ENCODE measurements at regions not wholly inside any gene's neighbourhood (a gene's known extent, or its start where the extent isn't known, plus 50 kb on each side); places are given as distances from the start of the nearest gene placed in this dataset.

GRCh38 chr6:67812693-67813092 is 822.4 kb upstream of the ADGRB3 start:
- 0% methylated on average over 1 of the region's 1 CpG for WGBS (ENCODE audit: insufficient coverage, insufficient replicate concordance, low lambda C conversion rate, missing lambda C conversion rate)
- ATAC-seq = no peak
- CTCF ChIA-PET = no interaction called here

GRCh38 chr6:67812125-67812524 is 823.0 kb upstream of the ADGRB3 start:
- H3K9me3 ChIP-seq (replicated peaks; ENCODE audit: control insufficient read depth, insufficient read depth, low read length) = no peaks in the 10 kb centered on the region; the same call in 1 of the 3 replicates
- ChIA-PET RAD21 (ENCODE audit: unreplicated experiment) (no interaction called here), POLR2A (no interaction called here), SMC1A (ENCODE audit: uncharacterized antibody, unreplicated experiment) (no interaction called here), CTCF (no interaction called here)
- WGBS (ENCODE audit: insufficient coverage, insufficient replicate concordance, low lambda C conversion rate, missing lambda C conversion rate) = 5% methylated on average over 1 of the region's 1 CpG
- no peak overlapping the region for H3K9ac ChIP-seq (ENCODE audit: control insufficient read depth, insufficient read depth, low read length)
- no peaks in the 10 kb centered on the region for H4K20me1 ChIP-seq (ENCODE audit: control insufficient read depth, insufficient read depth)
- no peak overlapping the region for H3K4me2 ChIP-seq (ENCODE audit: control insufficient read depth, insufficient read depth)
- H3K4me1 ChIP-seq (ENCODE audit: control insufficient read depth, insufficient read depth, low read length) = no peaks in the 10 kb centered on the region
- no peak overlapping the region for H3K27ac ChIP-seq (ENCODE audit: control insufficient read depth, insufficient read depth)
- FAIRE-seq (no peak), DNase-seq (ENCODE audit: low read depth, low spot score) (no peak), ATAC-seq (no peak)
- no peak overlapping the region for H2AFZ ChIP-seq (ENCODE audit: control insufficient read depth, low read depth, low read length)
- H3K27me3 ChIP-seq (replicated peaks in 1 of 2; ENCODE audit: control insufficient read depth in 2 of 2, insufficient read depth in 2 of 2, low read length in 1 of 2) = no peaks in the 10 kb centered on the region
- no peaks in the 10 kb centered on the region for H3K79me2 ChIP-seq (ENCODE audit: control insufficient read depth, insufficient read depth, low read length)
- in situ Hi-C loops (cut with MboI) = no loop called here
- intact Hi-C loops (cut with micrococcal nuclease; ENCODE audit: unreplicated experiment) = no loop called here
- no TSS peak for BruUV-seq (replicated peaks)
- TF ChIP-seq KDM1A (IDR thresholded peaks at IDR 0.05; ENCODE audit: borderline replicate concordance) = no peak
- TF ChIP-seq HDGF (IDR thresholded peaks at IDR 0.05) = no peak
- TF ChIP-seq SREBF1 (IDR thresholded peaks at IDR 0.05; ENCODE audit: low read length) = no peak
- TF ChIP-seq REST (IDR thresholded peaks at IDR 0.05; ENCODE audit: low read depth, low read length) = no peak
- TF ChIP-seq SMARCA5 (IDR thresholded peaks at IDR 0.05) = no peak
- H3K36me3 ChIP-seq (ENCODE audit: control insufficient read depth in 2 of 2, insufficient read depth in 2 of 2, low read length in 1 of 2) = no peaks in the 10 kb centered on the region
- no peak overlapping the region for H3K4me3 ChIP-seq

More at GRCh38 chr6:67812693-67813092, 822.4 kb upstream of the ADGRB3 start:
- ChIA-PET SMC1A (ENCODE audit: uncharacterized antibody, unreplicated experiment) (no interaction called here), POLR2A (no interaction called here), RAD21 (ENCODE audit: unreplicated experiment) (no interaction called here)
- in situ Hi-C loops (cut with MboI) (no loop called here), intact Hi-C loops (cut with micrococcal nuclease; ENCODE audit: unreplicated experiment) (no loop called here)
- Histone ChIP-seq H3K79me2 (ENCODE audit: control insufficient read depth, insufficient read depth, low read length) (no peaks in the 10 kb centered on the region), H3K9me3 (replicated peaks; ENCODE audit: control insufficient read depth, insufficient read depth, low read length) (no peaks in the 10 kb centered on the region; the same call in 1 of the 3 replicates), H3K27me3 (replicated peaks in 1 of 2; ENCODE audit: control insufficient read depth in 2 of 2, insufficient read depth in 2 of 2, low read length in 1 of 2) (no peaks in the 10 kb centered on the region), H3K36me3 (ENCODE audit: control insufficient read depth in 2 of 2, insufficient read depth in 2 of 2, low read length in 1 of 2) (no peaks in the 10 kb centered on the region), H2AFZ (ENCODE audit: control insufficient read depth, low read depth, low read length) (no peak overlapping the region), H3K4me2 (ENCODE audit: control insufficient read depth, insufficient read depth) (no peak overlapping the region), H3K27ac (ENCODE audit: control insufficient read depth, insufficient read depth) (no peak overlapping the region), H4K20me1 (ENCODE audit: control insufficient read depth, insufficient read depth) (no peaks in the 10 kb centered on the region), H3K4me3 (no peak overlapping the region), H3K4me1 (ENCODE audit: control insufficient read depth, insufficient read depth, low read length) (no peaks in the 10 kb centered on the region), H3K9ac (ENCODE audit: control insufficient read depth, insufficient read depth, low read length) (no peak overlapping the region)
- DNase-seq (ENCODE audit: low read depth, low spot score) = no peak
- no peak for TF ChIP-seq ZZZ3 (IDR thresholded peaks at IDR 0.05; ENCODE audit: control insufficient read depth, insufficient read length, low read depth)
- TF ChIP-seq CBX5 (IDR thresholded peaks at IDR 0.05; ENCODE audit: low read depth) = peak; percentile 56; the same call in 1 of the 2 replicates
- TF ChIP-seq E2F4 (IDR thresholded peaks at IDR 0.05; ENCODE audit: low read depth, low read length) = no peak
- BruUV-seq (replicated peaks) = no TSS peak
- FAIRE-seq = no peak
